Ecto neural progenitor cell (in vitro differentiated cells): ENCODE measurements at regions not wholly inside any gene's neighbourhood (a gene's known extent, or its start where the extent isn't known, plus 50 kb on each side); places are given as distances from the start of the nearest gene placed in this dataset.

Source experiments
- DNase-seq: peaks from one replicate; pipeline ENCODE4 v3.0.0-alpha.2; 2018; ENCODE audit warnings: low spot score

GRCh38 chr4:128483816-128484215 lies 196.2 kb upstream of the PGRMC2 start:
- no peak for DNase-seq

- DNase-seq, result no peak
These were observed 195.4 kb upstream of the PGRMC2 start for GRCh38 chr4:128483041-128483440.

- no peak for DNase-seq
These were observed 194.3 kb upstream of the PGRMC2 start for GRCh38 chr4:128481752-128482480.

- DNase-seq, result no peak
These were observed 193.3 kb upstream of the PGRMC2 start for GRCh38 chr4:128480945-128481344.

GRCh38 chr4:128477540-128477939 lies 189.9 kb upstream of the PGRMC2 start:
- DNase-seq, result no peak

- no peak for DNase-seq
These were observed 188.0 kb upstream of the PGRMC2 start for GRCh38 chr4:128475597-128475996.

- DNase-seq, result no peak
These were observed 184.0 kb upstream of the PGRMC2 start for GRCh38 chr4:128471576-128471975.

- no peak for DNase-seq
These were observed 183.0 kb upstream of the PGRMC2 start for GRCh38 chr4:128470492-128471053.

- no peak for DNase-seq
These were observed 180.7 kb upstream of the PGRMC2 start for GRCh38 chr4:128468123-128468989.

- no peak for DNase-seq
These were observed 177.9 kb upstream of the PGRMC2 start for GRCh38 chr4:128465523-128465922.

GRCh38 chr4:128463006-128463405 lies 175.4 kb upstream of the PGRMC2 start:
- no peak for DNase-seq

GRCh38 chr4:128462103-128462783 lies 174.6 kb upstream of the PGRMC2 start:
- DNase-seq, result no peak

GRCh38 chr4:128461291-128462102 lies 173.9 kb upstream of the PGRMC2 start:
- DNase-seq, result peak; percentile 57

GRCh38 chr4:128459547-128459946 lies 171.9 kb upstream of the PGRMC2 start:
- DNase-seq, result no peak

GRCh38 chr4:128458816-128459215 lies 171.2 kb upstream of the PGRMC2 start:
- DNase-seq, result no peak

GRCh38 chr4:128457726-128458125 lies 170.1 kb upstream of the PGRMC2 start:
- no peak for DNase-seq

- DNase-seq, result no peak
These were observed 168.6 kb upstream of the PGRMC2 start for GRCh38 chr4:128456171-128456570.

GRCh38 chr4:128455480-128455879 lies 167.9 kb upstream of the PGRMC2 start:
- no peak for DNase-seq

GRCh38 chr4:128454881-128455280 lies 167.3 kb upstream of the PGRMC2 start:
- DNase-seq, result no peak

GRCh38 chr4:128454281-128454871 lies 166.8 kb upstream of the PGRMC2 start:
- DNase-seq, result peak; percentile 72

GRCh38 chr4:128452415-128452814 lies 164.8 kb upstream of the PGRMC2 start:
- DNase-seq, result no peak
